ENCODE measurements at regions not wholly inside any gene's neighbourhood (a gene's known extent, or its start where the extent isn't known, plus 50 kb on each side); places are given as distances from the start of the nearest gene placed in this dataset.

DNA sequence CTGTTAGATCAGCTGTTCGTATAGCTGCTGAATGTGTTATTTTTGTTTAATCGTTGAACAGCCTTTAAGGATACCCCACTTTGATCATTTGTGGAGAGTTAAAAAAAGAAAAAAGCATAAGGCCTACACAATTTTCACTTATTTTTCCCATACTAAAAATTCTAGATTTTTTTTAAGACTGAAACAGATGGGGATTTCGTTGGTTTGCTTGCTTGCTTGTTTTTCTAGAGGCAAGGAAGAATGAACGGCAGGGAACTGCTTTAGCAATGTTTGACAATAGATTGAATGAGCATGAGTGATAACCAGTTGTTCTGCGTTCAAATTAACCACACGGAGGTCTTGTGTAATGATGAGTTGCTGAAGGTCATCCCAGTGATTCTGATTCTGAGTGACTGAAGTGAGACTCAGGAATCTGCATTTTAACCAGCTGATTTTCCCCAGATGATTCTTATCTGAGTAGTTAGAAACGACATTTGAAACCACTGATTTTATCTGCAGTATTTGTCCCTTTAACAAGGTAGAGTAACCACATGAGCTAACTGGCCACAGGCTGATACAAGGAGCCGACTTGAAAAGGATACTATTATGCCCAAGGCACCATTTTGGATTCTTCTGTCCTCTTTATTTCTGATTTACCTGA lies 85.9 kb downstream of the GPR37 start:
- peak; percentile 38; the same call in 1 of the 2 replicates for ATAC-seq
- TF ChIP-seq NFYB (CRISPR knock-in tag; conservative IDR thresholded peaks at IDR 0.05; ENCODE audit: low read depth), result no peak
- Mint-ChIP-seq H3K27me3 (ENCODE audit: low read depth) (no peaks in the 10 kb centered on the region), H3K36me3 (no peaks in the 10 kb centered on the region), H3K4me1 (peaks cover 15% of the 10 kb centered on the region), H3K4me3 (no peak overlapping the region), H3K27ac (no peak overlapping the region; the same call in 1 of the 2 replicates), H3K9me3 (no peaks in the 10 kb centered on the region)
- CTCF ChIA-PET, result no interaction called here
- POLR2A ChIA-PET, result no interaction called here
- no peak for DNase-seq (ENCODE audit: low spot score)

DNA sequence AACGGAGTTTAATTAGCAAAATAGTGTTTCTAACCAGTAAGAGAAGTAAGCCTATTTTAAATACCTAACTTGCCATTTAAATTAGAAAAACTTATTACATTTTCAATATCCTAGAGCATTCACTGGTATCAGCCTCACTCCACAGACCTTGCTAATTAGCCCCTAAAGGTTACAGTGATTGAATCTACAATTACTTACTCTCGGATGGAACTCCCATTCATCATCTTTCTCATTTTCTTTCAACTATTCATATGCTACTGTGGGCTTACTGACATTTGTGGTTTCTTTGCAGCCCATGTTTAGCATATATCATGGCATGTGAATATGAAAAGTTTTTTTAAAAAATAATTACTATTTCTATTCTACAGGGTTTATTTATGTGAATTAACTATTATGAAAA lies 86.4 kb downstream of the GPR37 start:
- ATAC-seq, result no peak
- H3K9me3 Mint-ChIP-seq, result no peaks in the 10 kb centered on the region
- DNase-seq (ENCODE audit: low spot score), result no peak
- peaks cover 15% of the 10 kb centered on the region for H3K4me1 Mint-ChIP-seq
- no peak overlapping the region for H3K4me3 Mint-ChIP-seq
- TF ChIP-seq FOXK1 (CRISPR knock-in tag; IDR thresholded peaks at IDR 0.05) (no peak), NFYB (CRISPR knock-in tag; conservative IDR thresholded peaks at IDR 0.05; ENCODE audit: low read depth) (no peak), MXD4 (CRISPR knock-in tag; IDR thresholded peaks at IDR 0.05; ENCODE audit: borderline replicate concordance) (no peak), ZNF671 (CRISPR knock-in tag; IDR thresholded peaks at IDR 0.05) (no peak), ZBTB21 (CRISPR knock-in tag; IDR thresholded peaks at IDR 0.05; ENCODE audit: borderline replicate concordance) (no peak), JAZF1 (CRISPR knock-in tag; IDR thresholded peaks at IDR 0.05) (no peak), ZNF263 (CRISPR knock-in tag; IDR thresholded peaks at IDR 0.05; ENCODE audit: low read depth) (no peak), TEAD1 (CRISPR knock-in tag; IDR thresholded peaks at IDR 0.05) (no peak), FOXJ3 (CRISPR knock-in tag; IDR thresholded peaks at IDR 0.05; ENCODE audit: borderline replicate concordance) (no peak)
- TF ChIP-seq, protein P1, sequence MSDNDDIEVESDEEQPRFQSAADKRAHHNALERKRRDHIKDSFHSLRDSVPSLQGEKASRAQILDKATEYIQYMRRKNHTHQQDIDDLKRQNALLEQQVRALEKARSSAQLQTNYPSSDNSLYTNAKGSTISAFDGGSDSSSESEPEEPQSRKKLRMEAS (CRISPR knock-in tag; IDR thresholded peaks at IDR 0.05), result no peak
- TF ChIP-seq, protein P2, sequence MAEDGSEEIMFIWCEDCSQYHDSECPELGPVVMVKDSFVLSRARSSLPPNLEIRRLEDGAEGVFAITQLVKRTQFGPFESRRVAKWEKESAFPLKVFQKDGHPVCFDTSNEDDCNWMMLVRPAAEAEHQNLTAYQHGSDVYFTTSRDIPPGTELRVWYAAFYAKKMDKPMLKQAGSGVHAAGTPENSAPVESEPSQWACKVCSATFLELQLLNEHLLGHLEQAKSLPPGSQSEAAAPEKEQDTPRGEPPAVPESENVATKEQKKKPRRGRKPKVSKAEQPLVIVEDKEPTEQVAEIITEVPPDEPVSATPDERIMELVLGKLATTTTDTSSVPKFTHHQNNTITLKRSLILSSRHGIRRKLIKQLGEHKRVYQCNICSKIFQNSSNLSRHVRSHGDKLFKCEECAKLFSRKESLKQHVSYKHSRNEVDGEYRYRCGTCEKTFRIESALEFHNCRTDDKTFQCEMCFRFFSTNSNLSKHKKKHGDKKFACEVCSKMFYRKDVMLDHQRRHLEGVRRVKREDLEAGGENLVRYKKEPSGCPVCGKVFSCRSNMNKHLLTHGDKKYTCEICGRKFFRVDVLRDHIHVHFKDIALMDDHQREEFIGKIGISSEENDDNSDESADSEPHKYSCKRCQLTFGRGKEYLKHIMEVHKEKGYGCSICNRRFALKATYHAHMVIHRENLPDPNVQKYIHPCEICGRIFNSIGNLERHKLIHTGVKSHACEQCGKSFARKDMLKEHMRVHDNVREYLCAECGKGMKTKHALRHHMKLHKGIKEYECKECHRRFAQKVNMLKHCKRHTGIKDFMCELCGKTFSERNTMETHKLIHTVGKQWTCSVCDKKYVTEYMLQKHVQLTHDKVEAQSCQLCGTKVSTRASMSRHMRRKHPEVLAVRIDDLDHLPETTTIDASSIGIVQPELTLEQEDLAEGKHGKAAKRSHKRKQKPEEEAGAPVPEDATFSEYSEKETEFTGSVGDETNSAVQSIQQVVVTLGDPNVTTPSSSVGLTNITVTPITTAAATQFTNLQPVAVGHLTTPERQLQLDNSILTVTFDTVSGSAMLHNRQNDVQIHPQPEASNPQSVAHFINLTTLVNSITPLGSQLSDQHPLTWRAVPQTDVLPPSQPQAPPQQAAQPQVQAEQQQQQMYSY (CRISPR knock-in tag; IDR thresholded peaks at IDR 0.05), result no peak
- TF ChIP-seq, protein P3, sequence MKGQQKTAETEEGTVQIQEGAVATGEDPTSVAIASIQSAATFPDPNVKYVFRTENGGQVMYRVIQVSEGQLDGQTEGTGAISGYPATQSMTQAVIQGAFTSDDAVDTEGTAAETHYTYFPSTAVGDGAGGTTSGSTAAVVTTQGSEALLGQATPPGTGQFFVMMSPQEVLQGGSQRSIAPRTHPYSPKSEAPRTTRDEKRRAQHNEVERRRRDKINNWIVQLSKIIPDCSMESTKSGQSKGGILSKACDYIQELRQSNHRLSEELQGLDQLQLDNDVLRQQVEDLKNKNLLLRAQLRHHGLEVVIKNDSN (CRISPR knock-in tag; IDR thresholded peaks at IDR 0.05), result no peak
- TF ChIP-seq, protein P4, sequence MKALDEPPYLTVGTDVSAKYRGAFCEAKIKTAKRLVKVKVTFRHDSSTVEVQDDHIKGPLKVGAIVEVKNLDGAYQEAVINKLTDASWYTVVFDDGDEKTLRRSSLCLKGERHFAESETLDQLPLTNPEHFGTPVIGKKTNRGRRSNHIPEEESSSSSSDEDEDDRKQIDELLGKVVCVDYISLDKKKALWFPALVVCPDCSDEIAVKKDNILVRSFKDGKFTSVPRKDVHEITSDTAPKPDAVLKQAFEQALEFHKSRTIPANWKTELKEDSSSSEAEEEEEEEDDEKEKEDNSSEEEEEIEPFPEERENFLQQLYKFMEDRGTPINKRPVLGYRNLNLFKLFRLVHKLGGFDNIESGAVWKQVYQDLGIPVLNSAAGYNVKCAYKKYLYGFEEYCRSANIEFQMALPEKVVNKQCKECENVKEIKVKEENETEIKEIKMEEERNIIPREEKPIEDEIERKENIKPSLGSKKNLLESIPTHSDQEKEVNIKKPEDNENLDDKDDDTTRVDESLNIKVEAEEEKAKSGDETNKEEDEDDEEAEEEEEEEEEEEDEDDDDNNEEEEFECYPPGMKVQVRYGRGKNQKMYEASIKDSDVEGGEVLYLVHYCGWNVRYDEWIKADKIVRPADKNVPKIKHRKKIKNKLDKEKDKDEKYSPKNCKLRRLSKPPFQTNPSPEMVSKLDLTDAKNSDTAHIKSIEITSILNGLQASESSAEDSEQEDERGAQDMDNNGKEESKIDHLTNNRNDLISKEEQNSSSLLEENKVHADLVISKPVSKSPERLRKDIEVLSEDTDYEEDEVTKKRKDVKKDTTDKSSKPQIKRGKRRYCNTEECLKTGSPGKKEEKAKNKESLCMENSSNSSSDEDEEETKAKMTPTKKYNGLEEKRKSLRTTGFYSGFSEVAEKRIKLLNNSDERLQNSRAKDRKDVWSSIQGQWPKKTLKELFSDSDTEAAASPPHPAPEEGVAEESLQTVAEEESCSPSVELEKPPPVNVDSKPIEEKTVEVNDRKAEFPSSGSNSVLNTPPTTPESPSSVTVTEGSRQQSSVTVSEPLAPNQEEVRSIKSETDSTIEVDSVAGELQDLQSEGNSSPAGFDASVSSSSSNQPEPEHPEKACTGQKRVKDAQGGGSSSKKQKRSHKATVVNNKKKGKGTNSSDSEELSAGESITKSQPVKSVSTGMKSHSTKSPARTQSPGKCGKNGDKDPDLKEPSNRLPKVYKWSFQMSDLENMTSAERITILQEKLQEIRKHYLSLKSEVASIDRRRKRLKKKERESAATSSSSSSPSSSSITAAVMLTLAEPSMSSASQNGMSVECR (CRISPR knock-in tag; IDR thresholded peaks at IDR 0.05; ENCODE audit: borderline replicate concordance), result no peak
- TF ChIP-seq, protein P5, sequence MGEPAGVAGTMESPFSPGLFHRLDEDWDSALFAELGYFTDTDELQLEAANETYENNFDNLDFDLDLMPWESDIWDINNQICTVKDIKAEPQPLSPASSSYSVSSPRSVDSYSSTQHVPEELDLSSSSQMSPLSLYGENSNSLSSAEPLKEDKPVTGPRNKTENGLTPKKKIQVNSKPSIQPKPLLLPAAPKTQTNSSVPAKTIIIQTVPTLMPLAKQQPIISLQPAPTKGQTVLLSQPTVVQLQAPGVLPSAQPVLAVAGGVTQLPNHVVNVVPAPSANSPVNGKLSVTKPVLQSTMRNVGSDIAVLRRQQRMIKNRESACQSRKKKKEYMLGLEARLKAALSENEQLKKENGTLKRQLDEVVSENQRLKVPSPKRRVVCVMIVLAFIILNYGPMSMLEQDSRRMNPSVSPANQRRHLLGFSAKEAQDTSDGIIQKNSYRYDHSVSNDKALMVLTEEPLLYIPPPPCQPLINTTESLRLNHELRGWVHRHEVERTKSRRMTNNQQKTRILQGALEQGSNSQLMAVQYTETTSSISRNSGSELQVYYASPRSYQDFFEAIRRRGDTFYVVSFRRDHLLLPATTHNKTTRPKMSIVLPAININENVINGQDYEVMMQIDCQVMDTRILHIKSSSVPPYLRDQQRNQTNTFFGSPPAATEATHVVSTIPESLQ (CRISPR knock-in tag; IDR thresholded peaks at IDR 0.05), result no peak
- H3K27ac Mint-ChIP-seq, result no peak overlapping the region
- H3K36me3 Mint-ChIP-seq, result no peaks in the 10 kb centered on the region
- POLR2A ChIA-PET, result no interaction called here
- CTCF ChIA-PET, result no interaction called here
- H3K27me3 Mint-ChIP-seq (ENCODE audit: low read depth), result no peaks in the 10 kb centered on the region

Data from WTC11 (cell line).